ENCODE measurements at regions not wholly inside any gene's neighbourhood (a gene's known extent, or its start where the extent isn't known, plus 50 kb on each side); places are given as distances from the start of the nearest gene placed in this dataset.

DNA sequence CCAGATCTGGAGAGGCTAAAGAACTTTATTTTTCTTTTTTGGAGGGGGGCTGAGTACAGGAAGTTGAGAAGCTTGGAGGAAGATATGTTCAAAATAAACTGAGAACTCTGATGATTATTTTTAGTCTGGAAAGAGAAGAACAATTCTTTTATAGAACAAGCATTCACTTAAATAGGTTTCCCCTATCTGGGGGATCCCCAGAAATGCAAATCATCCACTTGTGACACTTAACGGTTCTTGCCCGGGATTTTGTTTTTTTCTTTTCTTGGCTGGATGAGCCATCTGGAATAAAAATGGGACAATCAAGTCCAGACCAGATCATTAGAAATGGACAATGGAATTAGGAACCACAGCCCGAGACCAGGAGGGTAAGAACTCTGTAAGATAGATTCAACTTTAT lies 95.9 kb upstream of the EGR2 start:
- TF ChIP-seq, protein P1, sequence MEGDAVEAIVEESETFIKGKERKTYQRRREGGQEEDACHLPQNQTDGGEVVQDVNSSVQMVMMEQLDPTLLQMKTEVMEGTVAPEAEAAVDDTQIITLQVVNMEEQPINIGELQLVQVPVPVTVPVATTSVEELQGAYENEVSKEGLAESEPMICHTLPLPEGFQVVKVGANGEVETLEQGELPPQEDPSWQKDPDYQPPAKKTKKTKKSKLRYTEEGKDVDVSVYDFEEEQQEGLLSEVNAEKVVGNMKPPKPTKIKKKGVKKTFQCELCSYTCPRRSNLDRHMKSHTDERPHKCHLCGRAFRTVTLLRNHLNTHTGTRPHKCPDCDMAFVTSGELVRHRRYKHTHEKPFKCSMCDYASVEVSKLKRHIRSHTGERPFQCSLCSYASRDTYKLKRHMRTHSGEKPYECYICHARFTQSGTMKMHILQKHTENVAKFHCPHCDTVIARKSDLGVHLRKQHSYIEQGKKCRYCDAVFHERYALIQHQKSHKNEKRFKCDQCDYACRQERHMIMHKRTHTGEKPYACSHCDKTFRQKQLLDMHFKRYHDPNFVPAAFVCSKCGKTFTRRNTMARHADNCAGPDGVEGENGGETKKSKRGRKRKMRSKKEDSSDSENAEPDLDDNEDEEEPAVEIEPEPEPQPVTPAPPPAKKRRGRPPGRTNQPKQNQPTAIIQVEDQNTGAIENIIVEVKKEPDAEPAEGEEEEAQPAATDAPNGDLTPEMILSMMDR (IDR thresholded peaks at IDR 0.05 in 2 of 3, conservative IDR thresholded peaks at IDR 0.05 in 1 of 3; ENCODE audit: control insufficient read depth in 2 of 3, extremely low read depth in 1 of 3, insufficient read depth in 1 of 3, low read depth in 3 of 3, low read length in 3 of 3): no peak
- TF ChIP-seq, protein P2, sequence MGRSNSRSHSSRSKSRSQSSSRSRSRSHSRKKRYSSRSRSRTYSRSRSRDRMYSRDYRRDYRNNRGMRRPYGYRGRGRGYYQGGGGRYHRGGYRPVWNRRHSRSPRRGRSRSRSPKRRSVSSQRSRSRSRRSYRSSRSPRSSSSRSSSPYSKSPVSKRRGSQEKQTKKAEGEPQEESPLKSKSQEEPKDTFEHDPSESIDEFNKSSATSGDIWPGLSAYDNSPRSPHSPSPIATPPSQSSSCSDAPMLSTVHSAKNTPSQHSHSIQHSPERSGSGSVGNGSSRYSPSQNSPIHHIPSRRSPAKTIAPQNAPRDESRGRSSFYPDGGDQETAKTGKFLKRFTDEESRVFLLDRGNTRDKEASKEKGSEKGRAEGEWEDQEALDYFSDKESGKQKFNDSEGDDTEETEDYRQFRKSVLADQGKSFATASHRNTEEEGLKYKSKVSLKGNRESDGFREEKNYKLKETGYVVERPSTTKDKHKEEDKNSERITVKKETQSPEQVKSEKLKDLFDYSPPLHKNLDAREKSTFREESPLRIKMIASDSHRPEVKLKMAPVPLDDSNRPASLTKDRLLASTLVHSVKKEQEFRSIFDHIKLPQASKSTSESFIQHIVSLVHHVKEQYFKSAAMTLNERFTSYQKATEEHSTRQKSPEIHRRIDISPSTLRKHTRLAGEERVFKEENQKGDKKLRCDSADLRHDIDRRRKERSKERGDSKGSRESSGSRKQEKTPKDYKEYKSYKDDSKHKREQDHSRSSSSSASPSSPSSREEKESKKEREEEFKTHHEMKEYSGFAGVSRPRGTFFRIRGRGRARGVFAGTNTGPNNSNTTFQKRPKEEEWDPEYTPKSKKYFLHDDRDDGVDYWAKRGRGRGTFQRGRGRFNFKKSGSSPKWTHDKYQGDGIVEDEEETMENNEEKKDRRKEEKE (IDR thresholded peaks at IDR 0.05): no peak
- TF ChIP-seq SPI1 (IDR thresholded peaks at IDR 0.05; ENCODE audit: borderline replicate concordance, insufficient read depth, low read depth, low read length) (no peak), EP300 (IDR thresholded peaks at IDR 0.05; ENCODE audit: borderline replicate concordance in 1 of 2, control insufficient read depth in 1 of 2, low read depth in 2 of 2, low read length in 2 of 2) (peak in 1 of 2 experiments; percentile 63; a peak in 1 of 4 replicates), RFX5 (IDR thresholded peaks at IDR 0.05; ENCODE audit: low read depth, low read length) (no peak), RAD21 (IDR thresholded peaks at IDR 0.05; ENCODE audit: insufficient read depth, low read depth, low read length) (no peak), CHD2 (IDR thresholded peaks at IDR 0.05; ENCODE audit: borderline replicate concordance, low read depth, low read length) (no peak), BMI1 (IDR thresholded peaks at IDR 0.05; ENCODE audit: borderline replicate concordance) (no peak), ZZZ3 (IDR thresholded peaks at IDR 0.05; ENCODE audit: control insufficient read depth, insufficient read length, low read depth) (no peak), CREB1 (IDR thresholded peaks at IDR 0.05; ENCODE audit: low read depth) (no peak), TCF7 (IDR thresholded peaks at IDR 0.05; ENCODE audit: borderline replicate concordance) (no peak)
- TF ChIP-seq, protein P3, sequence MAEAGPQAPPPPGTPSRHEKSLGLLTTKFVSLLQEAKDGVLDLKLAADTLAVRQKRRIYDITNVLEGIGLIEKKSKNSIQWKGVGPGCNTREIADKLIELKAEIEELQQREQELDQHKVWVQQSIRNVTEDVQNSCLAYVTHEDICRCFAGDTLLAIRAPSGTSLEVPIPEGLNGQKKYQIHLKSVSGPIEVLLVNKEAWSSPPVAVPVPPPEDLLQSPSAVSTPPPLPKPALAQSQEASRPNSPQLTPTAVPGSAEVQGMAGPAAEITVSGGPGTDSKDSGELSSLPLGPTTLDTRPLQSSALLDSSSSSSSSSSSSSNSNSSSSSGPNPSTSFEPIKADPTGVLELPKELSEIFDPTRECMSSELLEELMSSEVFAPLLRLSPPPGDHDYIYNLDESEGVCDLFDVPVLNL (IDR thresholded peaks at IDR 0.05; ENCODE audit: low read depth, low read length): no peak
